DND-41 (cell line): ENCODE measurements at regions not wholly inside any gene's neighbourhood (a gene's known extent, or its start where the extent isn't known, plus 50 kb on each side); places are given as distances from the start of the nearest gene placed in this dataset.

Source experiments
- EZH2 ChIP-seq: IDR thresholded peaks from 3 replicates; pipeline ENCODE4 v1.6.1; 2012; ENCODE audit warnings: borderline replicate concordance, low read depth, mild to moderate bottlenecking, moderate library complexity, low read length, inconsistent platforms; ENCODE audit not compliant: severe bottlenecking
- TF ChIP-seq, protein P1 (sequence below): IDR thresholded peaks from 2 replicates; pipeline ENCODE4 v1.5.1; 2012; ENCODE audit warnings: borderline replicate concordance, low read length, moderate library complexity, mild to moderate bottlenecking; ENCODE audit not compliant: poor library complexity, severe bottlenecking; ENCODE audit errors: extremely low read depth

DNA sequence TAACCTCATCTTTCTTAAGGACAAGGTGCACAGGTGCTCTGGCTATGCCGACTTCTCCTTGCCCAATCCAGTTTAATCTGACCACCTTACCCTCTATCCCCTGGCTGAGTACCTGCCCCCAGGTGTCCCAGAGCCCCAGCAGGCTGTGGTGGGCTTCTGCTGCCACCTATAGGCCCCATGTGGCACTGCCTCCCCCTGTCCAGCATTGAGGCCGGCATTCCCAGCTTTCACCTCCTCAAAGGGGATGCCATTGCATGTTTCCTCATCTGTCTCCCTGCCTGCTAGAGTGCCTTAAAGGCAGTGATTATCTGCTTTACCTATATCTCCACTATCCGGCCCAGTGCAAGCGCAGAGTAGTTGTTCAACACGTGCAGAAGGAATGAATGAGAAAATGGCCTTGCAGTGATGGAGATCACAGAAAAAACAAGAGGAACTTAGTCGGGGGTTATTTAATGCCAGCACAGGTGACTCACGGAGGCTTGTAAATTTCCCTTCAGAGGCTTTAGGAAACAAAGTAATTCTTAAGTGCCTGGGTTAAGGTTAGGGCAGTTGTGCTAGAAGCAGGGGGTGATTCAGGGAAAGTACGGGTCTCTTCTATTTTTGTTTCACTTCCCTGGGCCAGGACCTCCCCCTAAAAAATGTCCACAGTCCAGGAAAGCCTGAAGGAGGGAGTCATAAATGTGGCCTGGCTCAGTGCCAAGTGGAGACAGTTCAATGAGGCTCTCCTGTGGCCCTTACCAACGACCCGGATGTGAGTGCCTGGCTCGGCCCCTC lies 131.8 kb upstream of the NGF start:
- TF ChIP-seq, protein P1, sequence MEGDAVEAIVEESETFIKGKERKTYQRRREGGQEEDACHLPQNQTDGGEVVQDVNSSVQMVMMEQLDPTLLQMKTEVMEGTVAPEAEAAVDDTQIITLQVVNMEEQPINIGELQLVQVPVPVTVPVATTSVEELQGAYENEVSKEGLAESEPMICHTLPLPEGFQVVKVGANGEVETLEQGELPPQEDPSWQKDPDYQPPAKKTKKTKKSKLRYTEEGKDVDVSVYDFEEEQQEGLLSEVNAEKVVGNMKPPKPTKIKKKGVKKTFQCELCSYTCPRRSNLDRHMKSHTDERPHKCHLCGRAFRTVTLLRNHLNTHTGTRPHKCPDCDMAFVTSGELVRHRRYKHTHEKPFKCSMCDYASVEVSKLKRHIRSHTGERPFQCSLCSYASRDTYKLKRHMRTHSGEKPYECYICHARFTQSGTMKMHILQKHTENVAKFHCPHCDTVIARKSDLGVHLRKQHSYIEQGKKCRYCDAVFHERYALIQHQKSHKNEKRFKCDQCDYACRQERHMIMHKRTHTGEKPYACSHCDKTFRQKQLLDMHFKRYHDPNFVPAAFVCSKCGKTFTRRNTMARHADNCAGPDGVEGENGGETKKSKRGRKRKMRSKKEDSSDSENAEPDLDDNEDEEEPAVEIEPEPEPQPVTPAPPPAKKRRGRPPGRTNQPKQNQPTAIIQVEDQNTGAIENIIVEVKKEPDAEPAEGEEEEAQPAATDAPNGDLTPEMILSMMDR, result peak; percentile 83
- no peak for TF ChIP-seq EZH2
